Ovary (tissue), 3 donors: ENCODE measurements at regions not wholly inside any gene's neighbourhood (a gene's known extent, or its start where the extent isn't known, plus 50 kb on each side); places are given as distances from the start of the nearest gene placed in this dataset.

Experiments
- POLR2A ChIP-seq: fragments of 450-650 bp; IDR thresholded peaks from one replicate; pipeline ENCODE4 v1.6.1; 2017; ENCODE audit warnings: antibody characterized with exemption, mild to moderate bottlenecking, moderate library complexity
- TF ChIP-seq, protein P1 (sequence below), 3 donors: fragments of 450-650 bp in 2 of 3; fragments of 200-600 bp in 1 of 3; IDR thresholded peaks; one replicate each; pipeline versions ENCODE4 v1.5.1 to v1.8.0; 2016 to 2022; ENCODE audit warnings: antibody characterized with exemption in 3 of 3, mild to moderate bottlenecking in 1 of 3
- donor health status: DM: no; HTN: no; CAD: no.

DNA sequence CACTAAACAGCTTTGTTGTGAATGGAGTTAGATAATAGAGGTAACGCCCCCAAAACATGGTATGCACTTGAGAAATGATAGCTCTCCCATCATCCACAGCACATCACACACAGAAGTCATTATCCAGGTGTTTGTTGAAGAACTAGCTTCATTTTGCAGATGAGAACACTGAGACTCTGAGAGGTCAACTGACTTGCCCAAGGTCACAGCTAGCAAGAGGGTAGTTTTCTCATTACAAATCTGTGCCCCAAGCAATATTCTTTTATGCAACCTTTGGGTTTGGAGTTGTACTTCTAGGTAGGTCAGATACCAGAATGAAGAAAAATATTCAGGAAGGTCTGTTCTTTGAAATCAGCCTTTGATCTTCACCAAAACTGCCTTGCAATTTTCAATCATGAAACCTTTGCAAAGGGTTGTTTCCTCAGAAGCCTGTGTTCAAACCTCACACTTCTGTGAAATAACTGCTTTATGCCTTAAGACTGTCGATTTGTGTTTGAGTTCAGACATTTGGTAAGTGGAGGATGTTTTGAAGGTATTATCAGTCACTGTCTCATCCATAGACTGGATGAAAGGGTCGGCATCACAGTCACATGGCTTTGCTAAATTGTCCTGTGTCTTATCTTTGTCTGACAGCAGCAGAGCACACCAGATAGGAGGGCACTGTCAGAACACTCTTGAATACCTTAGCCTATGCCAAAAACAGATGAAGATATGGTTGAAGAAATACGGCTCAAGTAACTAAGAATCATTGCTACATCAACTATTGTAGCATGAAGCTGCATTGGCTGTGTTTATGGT lies 233.2 kb upstream of the BTG1 start:
- TF ChIP-seq POLR2A, result no peak
- TF ChIP-seq, protein P1, sequence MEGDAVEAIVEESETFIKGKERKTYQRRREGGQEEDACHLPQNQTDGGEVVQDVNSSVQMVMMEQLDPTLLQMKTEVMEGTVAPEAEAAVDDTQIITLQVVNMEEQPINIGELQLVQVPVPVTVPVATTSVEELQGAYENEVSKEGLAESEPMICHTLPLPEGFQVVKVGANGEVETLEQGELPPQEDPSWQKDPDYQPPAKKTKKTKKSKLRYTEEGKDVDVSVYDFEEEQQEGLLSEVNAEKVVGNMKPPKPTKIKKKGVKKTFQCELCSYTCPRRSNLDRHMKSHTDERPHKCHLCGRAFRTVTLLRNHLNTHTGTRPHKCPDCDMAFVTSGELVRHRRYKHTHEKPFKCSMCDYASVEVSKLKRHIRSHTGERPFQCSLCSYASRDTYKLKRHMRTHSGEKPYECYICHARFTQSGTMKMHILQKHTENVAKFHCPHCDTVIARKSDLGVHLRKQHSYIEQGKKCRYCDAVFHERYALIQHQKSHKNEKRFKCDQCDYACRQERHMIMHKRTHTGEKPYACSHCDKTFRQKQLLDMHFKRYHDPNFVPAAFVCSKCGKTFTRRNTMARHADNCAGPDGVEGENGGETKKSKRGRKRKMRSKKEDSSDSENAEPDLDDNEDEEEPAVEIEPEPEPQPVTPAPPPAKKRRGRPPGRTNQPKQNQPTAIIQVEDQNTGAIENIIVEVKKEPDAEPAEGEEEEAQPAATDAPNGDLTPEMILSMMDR (IDR thresholded peaks at IDR 0.05), result no peak
